CD4-positive, alpha-beta T cell treated with Interleukin-1 beta for 1 hour (primary cell): ENCODE measurements at regions not wholly inside any gene's neighbourhood (a gene's known extent, or its start where the extent isn't known, plus 50 kb on each side); places are given as distances from the start of the nearest gene placed in this dataset.
A peak's percentile ranks its signal among the peaks of the same experiment; 100 is the strongest.

ENCODE experiments used
- DNase-seq, 2 donors: peaks; one replicate each; pipeline ENCODE4 v3.0.0-alpha.2; 2020 to 2022

DNA sequence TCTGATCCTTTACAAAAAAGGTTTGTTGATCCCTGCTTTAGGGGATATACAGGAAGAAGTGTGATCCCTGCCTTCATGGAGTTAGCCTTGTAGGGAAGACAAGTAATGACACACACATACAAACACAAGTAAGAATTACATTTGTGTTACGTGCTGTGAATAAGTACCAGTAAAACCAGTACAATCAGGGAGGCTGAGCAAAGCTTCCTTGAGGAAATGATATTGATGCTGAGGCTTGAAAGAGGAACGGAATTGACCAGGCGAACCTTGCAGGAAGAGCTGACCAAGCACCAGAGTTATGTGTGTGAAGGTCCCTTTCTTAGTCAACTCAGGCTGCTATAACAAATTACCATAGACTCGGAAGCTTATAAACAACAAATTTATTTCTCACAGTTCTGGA lies 83.6 kb upstream of the CACUL1 start:
- no peak for DNase-seq

DNA sequence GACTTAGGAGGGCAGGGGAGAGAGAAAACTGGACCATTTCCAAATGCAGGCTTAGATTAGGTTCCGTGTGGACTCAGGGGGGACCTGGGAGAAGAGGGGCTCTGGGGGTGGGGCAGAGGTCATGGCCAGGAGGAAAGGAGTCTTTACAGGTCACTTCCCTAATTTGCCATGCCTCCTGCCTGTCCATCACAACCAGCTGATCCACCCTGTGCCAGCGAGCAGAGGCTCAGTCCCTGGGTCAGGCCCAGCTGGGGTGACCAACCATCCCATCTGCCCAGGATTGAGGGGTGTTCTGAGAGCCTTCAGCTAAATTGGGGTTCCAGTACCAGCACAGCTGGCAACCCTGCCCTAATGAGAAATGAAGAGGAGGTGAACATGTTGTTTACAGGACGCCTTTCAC lies 84.6 kb upstream of the CACUL1 start:
- no peak for DNase-seq

DNA sequence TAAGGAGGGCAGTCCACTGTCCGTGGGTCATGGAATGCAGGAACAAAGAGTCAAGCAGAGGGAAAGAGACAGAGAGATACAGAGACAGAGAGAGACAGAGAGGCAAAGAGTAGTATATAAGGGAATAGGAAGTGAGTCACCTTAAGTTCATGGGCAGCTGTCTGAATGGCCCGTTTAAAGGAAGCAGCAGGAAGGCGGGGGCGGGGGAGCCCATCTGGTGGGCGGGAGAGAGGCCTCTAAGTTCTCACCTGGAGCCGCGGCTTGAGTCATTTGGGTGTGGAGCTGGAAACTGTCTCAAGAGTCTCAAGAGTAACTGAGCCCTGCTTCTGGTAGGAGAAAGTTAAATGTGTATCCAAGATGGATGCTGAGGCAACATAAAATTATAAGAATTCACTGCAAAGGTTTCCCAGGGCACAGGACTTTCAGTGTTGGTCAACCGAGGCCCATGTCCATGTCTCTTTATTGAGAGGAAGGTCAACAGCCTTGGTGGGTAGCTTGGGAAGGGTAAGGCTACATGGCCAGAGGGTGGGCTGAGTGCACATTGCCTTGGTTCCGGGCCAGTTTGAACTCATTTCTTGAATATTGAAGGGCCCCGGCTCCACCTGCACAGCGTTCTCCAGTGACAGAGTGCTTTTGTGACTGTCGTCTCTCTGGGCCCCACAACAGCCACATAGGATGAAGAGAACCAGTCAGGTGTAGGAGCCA lies 85.5 kb upstream of the CACUL1 start:
- DNase-seq = no peak

DNA sequence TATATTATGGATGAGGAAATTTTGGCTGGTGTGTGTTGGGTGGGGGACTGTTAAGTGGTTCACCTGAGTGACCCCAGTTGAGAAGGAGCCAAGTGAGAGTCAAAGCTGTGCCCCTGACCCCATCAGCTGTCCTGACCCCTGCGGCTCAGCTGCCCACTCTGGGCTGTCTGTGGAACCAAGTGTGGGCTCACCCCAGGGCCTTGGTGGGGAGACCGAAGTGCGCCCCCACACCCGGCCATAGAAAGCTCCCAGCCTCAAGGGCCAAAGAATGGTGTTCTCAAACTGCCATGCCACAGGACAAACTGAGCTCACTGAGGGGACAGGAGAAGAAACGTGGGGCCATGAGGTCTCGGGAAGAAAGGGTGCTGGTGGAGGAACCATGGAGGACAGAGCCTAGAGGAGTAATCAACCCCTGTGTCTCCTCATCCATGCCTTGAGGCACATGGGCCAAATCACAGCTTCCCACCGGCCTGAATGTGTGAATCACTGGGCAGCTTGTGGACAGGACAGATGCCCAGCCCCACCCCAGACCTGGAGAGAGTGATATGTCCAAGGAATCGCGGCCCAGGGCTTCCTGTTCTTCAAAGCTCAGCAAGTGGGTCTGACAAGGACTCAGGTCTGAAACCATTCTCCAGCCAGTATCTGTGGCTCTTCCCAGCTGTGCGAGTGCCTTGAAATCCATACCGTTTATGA lies 86.2 kb upstream of the CACUL1 start:
- DNase-seq = no peak

DNA sequence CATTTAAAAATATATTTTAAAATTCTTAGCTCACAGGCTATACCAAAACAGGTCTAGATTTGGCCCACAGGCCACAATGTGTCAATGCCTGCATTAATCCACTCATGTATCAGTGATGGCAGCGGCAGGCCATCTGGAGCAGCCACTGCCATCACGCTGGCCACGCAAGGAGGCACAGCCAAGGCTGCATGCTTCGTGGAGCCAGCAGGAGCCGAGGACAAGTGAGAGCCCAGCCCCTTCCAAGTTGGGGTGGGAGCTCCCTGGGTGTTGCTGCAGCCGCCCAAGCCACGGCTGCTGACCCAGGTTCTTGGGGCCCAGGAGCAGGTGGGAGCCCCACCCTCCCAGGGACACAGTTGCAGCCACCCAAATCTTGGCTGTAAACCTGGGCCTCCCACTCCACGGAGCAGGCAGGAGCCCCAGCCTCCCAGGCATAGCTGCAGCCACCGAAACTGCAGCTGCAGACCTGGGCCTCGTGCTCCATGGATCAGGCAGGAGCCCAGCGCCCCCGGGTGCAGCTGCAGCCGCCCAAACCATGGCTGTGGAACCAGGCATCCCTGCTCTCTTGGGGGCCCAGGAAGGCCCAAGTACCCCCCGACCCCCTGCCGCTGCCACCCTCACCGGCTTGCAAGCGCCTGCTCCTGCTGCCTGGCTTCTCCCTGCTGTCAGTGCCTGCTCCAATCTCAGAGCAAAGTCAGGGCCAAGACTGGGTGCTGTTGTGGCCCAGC lies 87.3 kb upstream of the CACUL1 start:
- no peak for DNase-seq

DNA sequence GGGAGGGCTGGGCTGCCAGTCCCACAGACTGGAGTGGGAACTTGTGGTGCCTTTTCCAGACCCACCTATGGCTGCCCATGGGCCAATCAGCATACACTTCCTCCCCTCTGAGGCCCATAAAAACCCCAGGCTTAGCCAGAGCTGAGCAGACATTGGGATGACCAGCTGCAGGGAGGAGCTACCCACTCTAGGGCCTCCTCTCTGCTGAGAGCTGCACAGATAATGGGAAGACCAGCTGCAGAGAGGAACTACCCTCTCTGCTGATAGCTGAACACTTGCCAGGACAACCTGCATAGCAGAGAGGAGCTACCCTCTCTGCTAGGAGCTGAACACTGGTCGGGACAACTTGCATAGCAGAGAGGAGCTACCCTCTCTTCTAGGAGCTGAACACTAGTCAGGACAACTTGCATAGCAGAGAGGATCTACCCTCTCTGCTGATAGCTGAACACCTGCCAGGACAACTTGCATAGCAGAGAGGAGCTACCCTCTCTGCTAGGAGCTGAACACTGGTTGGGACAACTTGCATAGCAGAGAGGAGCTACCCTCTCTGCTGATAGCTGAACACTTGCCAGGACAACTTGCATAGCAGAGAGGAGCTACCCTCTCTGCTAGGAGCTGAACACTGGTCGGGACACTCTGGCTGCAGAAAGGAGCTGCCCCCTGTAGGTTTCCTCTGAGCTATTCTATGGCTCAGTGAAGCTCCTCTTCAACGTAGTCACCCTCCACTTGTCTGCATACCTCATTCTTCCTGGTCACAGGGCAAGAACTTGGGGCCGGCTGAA lies 88.3 kb upstream of the CACUL1 start:
- DNase-seq = no peak

DNA sequence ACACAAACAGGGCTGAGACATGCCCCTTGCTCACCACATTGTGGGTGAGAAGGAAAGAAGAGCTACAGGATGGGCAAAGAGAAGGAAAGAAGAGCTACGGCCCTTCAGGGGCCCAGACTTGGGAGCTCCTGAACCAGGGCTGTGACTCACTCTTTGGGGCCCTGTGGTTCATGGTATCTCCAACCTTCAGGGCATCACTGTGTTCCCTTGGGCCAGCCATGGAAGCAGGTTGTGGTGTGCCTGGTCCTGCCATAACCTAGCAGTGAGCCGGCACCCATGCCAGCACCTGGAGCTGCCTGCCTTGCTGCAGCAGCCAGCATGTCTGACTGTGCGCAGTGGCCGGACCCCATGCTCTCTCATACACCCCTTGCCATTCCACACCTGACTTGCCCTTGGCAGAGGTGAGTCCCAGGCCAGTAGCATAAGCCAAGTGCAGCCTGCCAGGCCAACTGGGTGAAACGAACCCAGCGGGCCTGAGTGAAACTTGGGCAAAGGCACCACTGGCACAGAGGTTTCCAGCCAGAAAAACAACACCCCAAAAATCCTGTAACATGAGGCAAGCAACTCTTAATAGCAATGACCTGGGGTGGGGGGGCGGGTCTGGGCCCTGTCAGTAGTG lies 89.0 kb upstream of the CACUL1 start:
- DNase-seq = no peak

DNA sequence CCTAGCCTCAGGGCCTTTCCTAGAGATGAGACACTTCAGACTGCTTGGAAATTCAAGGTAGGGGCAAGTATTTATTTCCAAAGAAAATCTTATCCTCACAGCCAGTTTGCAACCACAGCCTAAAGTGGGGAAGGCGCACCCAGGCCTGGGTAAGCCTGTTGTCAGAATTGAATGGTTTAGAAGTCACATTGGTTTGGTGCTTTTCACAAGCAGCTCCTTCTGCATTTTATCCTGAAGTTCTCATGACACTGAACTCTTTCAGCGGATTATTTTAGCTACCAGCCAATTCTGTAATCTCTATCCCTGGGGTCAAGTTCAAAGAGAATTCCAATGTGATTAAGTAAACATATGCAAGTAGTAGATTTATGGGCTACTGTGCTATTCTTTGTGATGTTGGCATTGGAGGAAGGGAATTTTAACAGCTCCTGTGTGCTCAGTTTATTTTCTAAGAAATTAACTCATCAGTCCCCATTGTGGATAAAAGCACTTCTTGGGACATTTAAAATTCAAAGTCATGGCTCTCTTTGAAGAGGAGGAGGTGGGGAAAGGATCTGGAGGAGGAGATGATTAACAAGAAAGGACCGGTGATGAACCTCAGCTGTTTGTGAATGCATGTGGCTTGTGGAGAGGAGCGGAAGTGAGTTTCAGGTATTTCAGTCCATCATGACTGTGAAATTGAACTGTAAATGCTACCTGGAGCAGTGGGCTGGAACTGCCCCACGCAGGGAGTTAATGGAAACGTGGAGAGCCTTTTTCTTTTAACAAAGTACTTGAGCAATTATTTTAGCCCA lies 90.2 kb upstream of the CACUL1 start:
- no peak for DNase-seq

DNA sequence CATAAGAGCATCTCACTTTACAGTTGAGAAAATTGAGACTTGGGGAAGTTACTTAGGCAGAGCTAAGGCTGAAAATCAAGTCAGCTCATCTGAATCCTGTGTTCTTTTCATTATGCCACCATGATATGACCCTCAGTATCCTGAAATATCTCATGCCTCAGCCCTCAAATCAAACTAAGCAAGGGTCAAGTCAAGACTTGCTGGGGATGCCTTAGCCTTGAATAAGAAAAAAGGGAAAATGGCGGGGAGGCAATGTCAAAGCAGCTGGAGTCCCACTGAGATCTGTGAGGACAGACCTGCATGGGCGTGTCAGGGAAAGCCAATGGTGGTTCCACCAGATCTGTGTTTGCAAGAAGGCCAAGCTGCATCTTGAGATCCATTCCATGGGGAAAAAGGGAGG lies 91.0 kb upstream of the CACUL1 start:
- no peak for DNase-seq

DNA sequence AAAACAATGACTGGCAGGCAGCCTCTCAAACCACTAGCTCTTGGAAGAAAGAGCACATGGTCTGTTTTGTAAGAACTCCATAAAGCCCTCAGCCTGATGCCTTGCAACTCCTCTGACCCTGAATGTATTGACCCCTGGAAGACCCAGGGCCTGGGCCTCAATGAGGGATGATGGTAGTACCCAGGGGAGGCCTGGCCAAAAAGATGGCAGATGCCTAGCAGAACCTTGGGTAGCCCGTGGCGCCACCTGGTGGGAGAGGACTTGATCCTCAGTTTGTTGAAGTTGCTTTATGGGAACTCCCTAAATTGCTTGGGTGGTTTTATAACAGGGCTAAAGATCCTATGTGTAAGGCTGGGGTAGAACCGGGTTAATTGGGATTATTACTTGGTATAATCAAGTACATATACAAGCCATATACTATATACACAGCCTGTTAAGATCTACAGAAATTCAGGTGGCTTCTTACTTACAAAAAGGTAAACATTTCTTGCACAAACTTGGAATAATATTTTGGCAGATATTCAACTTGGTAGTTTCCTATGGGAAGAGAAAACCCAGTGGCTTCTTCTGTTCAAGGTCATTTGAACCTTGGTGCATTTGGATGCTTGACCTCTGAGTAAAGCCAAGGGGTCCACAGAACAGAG lies 95.8 kb upstream of the CACUL1 start:
- peak; percentile 46 to 48 for DNase-seq

DNA sequence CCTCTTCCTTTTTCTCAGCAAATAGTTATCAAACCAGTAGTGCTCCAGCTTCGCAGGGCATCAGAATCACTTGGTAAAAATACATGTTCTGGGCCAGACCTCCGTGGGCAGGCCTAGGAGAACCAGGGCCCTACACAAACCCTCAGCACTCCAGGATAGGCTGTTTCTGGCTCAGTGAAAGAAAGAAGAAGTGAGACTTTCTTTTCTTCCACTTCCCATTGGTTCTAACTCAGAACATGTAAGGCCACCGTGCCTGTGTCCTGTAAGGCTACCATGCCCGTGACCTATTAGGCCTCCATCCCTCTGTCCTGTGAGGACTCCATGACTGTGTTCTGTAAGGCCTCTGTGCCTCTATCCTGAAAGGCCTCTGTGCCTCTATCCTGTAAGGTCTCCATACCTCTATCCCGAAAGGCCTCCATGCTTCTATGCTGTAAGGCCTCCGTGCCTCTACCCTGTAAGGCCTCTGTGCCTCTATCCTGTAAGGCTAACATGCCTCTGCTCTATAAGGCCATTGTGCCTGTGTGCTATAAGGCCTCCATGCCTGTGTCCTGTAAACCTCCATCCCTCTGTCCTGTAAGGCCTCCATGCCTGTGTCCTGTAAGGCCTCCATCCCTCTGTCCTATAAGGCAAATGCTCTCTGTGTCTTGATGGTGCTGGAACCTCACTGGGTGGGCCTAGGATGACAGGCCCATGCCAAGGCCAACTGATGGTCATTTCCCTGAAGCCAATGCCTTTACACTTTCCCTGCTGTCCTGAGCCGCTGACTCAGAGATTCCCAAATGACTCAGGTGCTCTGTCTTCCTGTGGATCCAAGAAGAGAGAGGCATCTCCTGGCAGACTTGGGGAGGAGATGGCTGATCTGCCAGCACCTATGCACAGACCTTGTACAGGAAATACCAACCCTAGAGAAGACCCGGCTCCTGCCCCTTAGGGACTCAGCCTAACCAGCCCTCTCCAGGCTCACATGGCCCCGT lies 96.6 kb upstream of the CACUL1 start:
- no peak for DNase-seq

DNA sequence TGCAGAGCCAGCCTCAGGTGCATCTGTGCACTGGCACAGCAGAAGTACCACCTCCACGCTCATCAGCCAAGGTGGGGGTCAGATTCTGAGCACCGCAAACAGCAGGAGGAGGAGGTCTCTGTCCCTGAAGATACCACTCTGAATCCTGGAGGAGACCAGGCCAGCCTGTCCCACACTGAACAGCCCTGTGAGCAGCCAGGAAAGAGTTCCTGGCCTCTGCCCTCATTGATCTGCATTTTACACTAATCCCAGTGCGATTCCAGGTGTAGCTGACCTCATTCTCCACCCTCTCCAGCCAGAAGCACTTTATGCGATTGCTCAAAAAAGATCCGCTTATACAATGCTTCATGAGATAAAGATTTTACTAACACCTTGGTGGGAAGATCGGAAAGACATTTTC lies 99.1 kb upstream of the CACUL1 start:
- DNase-seq = no peak

DNA sequence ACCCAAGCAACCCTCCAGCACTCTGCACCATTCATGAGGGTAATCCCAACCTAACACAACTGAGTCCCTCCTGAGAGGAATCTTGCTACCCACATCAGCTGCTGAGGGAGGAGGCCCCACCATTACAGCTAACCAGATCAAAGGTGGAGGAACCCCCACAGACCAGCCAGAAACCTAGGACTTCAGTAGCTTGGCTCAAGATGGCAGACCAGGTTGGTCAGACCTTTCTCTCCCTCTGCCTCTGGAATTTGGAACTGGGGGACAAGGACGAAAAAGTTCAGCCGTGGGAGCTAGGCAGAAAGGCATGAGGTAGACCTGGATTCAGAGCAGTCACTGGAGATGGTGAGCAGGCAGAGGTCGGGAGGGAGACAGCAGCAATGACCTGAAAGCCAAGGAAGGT lies 101.3 kb upstream of the CACUL1 start:
- no peak for DNase-seq

DNA sequence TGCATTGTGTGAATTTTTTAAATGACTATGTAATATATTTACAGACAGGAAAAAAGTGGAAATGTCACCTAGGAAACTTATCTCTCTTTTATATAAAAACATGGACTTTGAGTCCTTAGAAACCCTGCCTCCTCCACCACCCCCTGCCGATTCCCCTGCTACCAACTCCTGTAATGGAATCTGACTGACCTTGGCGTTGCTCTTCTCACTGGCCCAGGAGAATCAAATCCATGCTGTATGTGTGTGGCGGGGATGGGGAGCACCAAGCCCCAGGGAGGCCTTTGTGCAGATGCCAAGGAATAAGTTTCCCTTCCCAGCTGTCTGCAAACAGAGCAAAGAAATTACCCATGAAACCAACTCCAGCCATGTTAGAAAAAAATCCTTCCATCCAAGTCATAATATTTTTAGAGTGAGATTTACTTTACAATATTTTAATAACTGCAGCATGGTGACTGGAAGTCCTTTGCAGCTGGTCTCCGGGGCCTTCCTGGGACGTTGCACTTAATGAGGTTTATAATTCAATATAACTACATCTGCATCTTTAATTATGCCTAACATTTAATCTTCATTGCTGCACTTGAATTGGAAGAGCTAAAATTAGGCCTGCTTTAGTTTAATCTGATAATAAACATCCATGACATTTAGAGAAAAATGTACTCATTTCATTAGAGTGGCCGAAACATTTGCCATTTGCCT lies 111.4 kb upstream of the CACUL1 start:
- no peak for DNase-seq

DNA sequence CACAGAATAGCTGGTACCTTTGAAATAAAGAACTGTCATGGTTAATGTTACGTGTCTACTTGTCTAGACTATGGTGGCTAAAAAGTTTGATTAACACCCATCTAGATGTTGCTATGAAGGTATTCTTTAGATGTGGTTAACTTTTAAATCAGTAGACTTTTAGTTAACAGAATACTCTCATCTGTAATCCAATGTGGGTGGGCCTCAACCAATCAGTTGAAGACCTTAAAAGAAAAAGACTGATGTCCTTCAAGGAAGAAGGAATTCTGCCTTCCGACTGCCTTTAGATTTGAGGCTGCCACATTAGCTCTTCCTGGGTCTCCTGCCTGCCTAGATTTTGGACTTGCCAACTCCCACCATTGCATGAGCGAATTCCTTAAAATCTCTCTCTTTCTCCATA lies 113.0 kb upstream of the CACUL1 start:
- DNase-seq = no peak

DNA sequence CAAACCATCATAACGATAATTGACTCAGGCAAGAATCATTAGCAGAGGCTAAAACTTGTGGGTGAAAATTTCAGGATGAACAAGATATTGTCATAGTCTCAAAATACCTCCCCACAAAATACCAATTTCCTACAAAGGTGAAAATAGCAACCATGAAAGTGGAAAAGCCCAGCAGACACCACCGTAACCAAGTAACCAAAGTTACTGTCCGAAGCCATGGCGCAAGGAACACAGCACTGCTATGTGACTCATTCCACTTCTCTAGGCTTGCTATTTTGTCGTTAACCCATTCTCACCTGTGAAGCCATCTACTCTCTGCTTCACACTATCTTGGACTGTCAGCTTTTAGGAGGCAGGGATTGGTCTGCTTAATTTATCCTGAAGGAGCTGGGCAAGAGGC lies 113.8 kb upstream of the CACUL1 start:
- DNase-seq = no peak

DNA sequence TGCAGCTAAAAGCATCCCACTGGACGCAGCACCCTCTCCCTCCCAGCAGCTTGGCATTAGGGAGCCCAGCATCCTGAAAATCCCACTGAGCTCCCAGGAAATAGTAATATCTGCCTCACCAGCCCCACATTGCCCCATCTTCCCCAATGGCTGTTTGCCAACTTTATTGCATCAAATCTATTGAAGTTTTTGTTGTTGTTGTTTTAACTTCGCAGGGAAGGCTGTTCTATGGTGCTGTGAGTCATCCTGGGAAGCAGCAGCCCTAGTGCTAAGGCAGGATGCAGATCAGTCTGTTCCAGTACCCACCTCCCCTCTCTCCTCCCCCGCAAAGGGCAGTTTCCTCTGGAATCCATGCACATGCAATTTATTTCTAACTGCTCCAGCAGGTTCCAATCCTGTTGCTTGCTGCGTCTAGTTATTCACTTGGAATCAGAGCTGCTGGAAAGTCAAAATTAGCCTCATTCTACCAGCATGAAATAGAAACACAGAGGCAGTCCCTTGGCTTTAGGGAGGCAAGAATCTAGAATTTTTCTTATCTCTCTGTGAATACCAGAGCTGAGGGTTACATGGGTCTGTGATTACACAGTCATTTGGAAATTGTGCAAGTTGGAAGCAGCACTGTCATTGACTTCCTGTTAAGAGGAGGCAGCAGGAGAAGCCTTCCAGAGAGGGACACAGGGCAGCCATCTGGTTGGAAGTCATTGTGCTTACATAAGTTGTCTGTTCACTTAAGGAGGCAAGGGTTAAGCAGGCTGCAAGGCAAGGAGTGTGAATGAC lies 115.9 kb upstream of the CACUL1 start:
- DNase-seq = peak in 1 of 2 donors; percentile 3

DNA sequence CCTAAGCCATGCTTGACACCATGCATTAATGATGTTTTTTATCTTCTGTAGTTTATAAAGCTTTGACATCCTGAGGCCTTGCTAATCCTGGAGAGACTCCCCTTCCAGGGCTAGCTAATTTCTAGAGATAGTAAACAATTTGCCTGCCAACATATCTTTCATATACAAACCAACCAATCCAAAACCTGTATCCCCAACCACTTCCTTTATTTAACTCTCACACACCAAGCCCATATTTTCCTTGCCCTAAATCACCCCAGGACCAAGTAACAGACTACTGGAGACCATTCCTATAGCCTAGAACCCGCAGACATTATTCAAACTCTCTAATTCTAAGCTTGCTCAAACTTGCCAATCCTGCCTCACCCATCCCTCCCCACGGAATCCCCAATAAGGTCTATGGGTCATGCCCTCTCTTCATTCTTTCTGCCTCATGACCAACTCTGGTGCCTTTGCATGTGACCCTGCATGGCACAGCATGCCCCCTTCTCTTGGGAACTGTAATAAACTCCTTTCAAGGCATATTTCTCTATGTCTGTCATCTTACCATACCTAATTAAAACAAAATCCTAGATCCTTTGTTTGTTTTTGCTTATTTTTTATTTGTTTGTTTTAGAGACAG lies 116.6 kb upstream of the CACUL1 start:
- no peak for DNase-seq
